Left colon (tissue), 2 donors: ENCODE measurements at regions not wholly inside any gene's neighbourhood (a gene's known extent, or its start where the extent isn't known, plus 50 kb on each side); places are given as distances from the start of the nearest gene placed in this dataset.

ENCODE experiments used
- ATAC-seq: fragments of 200-7000 bp; cut with Tn5 transposase; one replicate; pipeline ENCODE4 v1.9.1; 2020; ENCODE audit warnings: mild to moderate bottlenecking, moderate library complexity
- DNase-seq, 2 donors: peaks; one replicate each; pipeline ENCODE4 v3.0.0-alpha.2; 2020
- intact Hi-C, 2 donors: fragments of 100-400 bp; cut with DNase I in 1 of 2; cut with micrococcal nuclease in 1 of 2; formaldehyde crosslinking; loops; one replicate each; pipeline versions ENCODE4 v1.11.2 to v1.14.0; 2022; cut with DNase I, micrococcal nuclease
- donor health status: DM: no; HTN: no; CAD: no.
- donor health status: DM: yes; HTN: yes; CAD: no.

DNA sequence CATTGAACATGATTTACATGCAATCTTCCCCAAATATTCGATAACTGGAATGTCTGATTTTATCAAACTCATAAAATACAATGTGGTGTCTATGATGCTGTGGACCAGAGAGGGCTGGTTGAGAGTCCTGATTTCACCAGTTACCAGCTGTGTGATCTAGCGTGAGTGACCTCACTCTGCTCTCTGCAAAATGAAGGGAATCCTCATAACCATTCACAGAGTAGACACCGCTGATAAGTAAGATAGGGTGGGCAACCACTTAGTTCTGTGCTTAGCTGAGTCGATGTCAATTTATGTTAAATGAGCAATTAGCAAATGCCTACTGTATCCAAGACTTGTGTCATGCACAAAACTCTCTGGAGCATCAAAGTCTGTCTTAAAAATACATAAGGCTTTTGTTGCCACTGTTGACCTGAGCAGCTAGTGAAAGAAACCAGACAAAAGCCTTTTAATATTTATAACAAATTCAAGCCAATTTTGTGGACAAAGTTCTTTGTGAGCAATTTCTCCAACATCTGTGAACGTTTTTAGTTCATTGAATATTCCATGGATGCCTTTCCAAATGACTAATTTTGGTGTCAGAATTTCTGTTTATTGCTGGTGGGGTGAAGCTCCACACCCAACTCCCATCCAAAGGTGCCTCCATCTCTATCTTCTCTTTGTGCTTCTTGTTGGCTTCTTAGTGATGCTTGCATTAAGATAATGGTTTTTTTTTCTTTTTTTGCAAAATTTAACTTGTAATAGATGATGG lies 314.2 kb downstream of the ADRA2A start:
- DNase-seq = no peak
- intact Hi-C loops = no loop called here
- ATAC-seq = no peak

DNA sequence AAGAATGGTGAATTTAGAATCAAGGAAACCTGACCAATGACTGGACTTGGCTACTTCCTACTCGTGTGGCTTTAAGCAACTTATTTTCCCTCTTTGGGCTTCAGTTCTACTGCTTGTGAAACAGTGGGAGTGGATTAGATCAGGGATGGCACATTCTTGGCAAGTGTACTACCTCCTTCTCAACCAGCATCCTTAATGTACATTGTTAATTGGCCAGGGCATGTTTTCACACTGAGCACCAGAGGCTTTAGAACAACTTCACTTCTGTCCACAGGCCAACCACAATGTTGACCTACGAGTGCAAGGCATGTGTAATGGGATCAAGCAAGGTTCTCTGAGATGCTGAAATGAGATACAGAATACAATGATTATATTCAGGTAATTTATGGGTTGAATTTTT lies 315.3 kb downstream of the ADRA2A start:
- no peak for ATAC-seq
- no peak for DNase-seq
- intact Hi-C loops = no loop called here

GRCh38 chr10:111392910-111393309 lies 316.1 kb downstream of the ADRA2A start:
- DNase-seq = no peak
- no peak for ATAC-seq
- intact Hi-C loops = no loop called here

DNA sequence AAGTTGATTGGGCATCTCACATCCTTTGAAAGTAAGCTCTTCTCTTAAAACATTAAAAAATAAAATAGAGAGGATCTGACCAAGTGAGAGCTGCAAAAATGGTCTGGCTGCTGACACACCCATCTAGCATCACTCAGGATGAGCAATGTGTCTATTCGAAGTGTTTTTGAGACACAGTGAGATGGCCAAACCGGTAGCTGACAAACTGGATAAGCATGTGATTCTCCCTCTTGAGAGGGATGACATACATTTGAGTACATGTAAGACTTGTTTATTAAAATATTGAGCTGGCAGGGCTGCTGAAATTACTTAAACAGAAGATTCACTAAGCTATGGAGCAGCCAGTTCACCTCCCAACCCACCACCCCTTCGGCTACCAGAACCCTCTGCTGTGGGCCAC lies 333.9 kb downstream of the ADRA2A start:
- DNase-seq (no peak), ATAC-seq (no peak)
- intact Hi-C loops = no loop called here

GRCh38 chr10:111425459-111425858 lies 348.6 kb downstream of the ADRA2A start:
- no peak for DNase-seq
- intact Hi-C loops = no loop called here
- no peak for ATAC-seq

GRCh38 chr10:111429288-111430028 lies 352.6 kb downstream of the ADRA2A start:
- ATAC-seq = no peak
- intact Hi-C loops = no loop called here

DNA sequence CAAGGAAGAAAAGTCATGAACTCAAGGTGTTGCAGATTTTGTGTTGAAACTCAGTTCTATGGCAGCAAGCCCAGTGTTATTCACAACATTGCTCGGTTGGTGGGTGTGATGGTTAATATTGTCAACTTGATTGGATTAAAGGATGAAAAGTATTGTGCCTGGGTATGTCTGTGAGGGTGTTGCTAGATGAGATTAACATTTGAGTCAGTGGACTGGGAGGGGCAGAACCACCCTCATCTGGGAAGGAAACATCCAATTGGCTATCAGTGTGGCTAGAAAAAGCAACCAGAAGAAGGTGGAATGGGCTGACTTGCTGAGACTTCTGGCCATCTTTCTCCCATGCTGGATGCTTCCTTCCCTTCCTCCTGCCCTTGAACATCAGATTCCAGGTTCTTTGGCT lies 353.2 kb downstream of the ADRA2A start:
- intact Hi-C loops = no loop called here
- DNase-seq (no peak), ATAC-seq (no peak)

More at GRCh38 chr10:111429288-111430028, 352.6 kb downstream of the ADRA2A start:
- no peak for DNase-seq

DNA sequence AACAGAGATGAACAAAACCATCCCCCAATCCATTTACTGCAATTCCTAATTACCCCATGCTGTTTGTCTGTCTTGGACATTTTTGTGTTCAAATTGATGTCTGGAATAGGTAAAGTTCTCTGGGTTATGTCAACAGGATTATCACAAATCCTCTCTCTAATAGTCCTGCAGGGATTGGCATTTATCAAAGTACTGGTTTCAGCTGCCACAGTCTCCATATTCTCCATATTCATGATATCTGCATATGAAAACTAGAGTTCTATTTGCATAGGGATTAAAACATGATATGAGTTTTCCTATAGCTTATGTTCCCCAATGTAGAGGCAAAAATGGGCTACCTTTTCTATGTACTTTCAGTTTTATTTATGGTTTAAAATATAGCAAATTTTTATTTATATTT lies 355.8 kb downstream of the ADRA2A start:
- no peak for ATAC-seq
- no peak for DNase-seq
- intact Hi-C loops = no loop called here

DNA sequence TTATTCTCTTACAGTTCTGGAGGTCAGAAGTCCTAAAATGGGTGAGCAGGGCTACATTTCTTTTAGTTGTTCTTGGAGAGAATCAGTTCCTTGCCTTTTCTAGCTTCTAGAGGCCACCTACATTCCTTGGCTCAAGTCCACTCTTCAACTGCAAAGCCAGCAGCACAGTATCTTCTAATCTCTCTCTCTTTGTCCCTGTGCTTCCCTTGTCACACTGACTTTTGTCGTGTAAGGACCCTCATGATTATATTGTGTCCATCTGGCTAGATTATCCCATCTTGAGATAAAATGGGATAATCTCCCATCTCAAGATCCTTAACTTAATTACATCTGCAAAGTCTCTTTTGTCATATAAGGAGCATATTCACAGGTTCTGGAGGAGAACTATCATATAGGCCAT lies 359.0 kb downstream of the ADRA2A start:
- DNase-seq = no peak
- ATAC-seq = no peak
- intact Hi-C loops = no loop called here

- no peak for ATAC-seq
- no peak for DNase-seq
- intact Hi-C loops = no loop called here
These were observed 362.4 kb downstream of the ADRA2A start for GRCh38 chr10:111439034-111439842.

DNA sequence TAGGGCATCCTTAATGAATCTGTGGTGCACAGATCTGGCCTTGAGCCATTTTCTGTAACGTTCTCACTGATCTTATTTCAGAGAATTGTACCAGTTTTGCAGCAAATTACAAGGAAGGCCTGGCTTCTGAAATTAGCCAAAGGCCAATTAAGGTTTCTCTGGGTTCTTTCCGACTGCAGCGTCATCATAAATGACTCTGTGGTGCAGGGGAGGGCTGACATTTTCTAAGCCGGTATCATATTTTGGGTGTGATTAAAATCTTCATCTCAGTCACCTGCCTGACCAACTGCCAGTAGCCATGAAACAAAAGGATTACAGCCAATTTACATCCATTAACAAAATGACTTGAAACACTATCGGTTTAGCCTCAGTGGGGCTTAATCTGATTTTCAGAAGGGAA lies 363.7 kb downstream of the ADRA2A start:
- no peak for ATAC-seq
- no peak for DNase-seq
- intact Hi-C loops = no loop called here

DNA sequence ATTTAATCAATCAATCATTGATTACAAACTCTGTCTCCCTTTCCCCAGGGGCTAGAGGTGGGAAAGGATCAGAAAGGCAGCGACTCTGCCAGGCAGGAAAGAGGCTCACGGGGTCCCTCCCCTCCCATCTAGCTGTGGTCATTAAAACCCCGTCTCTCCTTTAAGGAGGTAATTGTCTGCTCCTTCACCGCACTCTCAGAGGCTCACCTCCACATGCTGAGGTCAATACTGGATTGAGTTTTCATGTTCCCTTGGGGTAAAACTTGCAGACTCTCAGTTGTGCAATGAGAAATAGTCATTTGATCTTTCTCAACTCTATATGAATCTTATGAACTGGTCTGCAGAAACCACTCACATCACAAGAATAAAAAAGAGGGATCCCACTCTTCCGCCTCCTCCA lies 368.8 kb downstream of the ADRA2A start:
- ATAC-seq (no peak), DNase-seq (no peak)
- intact Hi-C loops = no loop called here

DNA sequence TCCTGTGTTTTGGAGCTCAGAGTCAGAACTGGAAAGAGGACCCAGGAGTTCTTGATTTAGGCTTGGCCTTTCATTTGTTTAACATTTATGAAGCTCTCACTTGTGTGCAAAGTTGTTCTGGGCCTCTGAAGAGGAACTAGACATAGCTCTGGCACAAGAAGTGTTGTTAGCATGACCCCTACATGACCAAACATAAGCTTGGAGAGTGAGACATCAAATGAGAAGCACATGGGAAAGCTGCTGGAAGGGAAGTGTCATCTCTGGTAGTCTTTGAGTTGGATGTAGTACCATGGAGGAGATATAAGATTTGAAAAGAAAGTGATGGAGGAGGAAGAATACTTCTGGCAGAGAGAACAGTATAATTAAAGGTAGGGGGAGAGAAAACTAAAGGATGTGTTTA lies 370.1 kb downstream of the ADRA2A start:
- DNase-seq = no peak
- intact Hi-C loops = no loop called here
- no peak for ATAC-seq

- intact Hi-C loops = no loop called here
- ATAC-seq = no peak
- DNase-seq = no peak
These were observed 375.3 kb downstream of the ADRA2A start for GRCh38 chr10:111452153-111452552.

- intact Hi-C loops = no loop called here
- no peak for DNase-seq
- no peak for ATAC-seq
These were observed 379.1 kb downstream of the ADRA2A start for GRCh38 chr10:111455776-111456426.

DNA sequence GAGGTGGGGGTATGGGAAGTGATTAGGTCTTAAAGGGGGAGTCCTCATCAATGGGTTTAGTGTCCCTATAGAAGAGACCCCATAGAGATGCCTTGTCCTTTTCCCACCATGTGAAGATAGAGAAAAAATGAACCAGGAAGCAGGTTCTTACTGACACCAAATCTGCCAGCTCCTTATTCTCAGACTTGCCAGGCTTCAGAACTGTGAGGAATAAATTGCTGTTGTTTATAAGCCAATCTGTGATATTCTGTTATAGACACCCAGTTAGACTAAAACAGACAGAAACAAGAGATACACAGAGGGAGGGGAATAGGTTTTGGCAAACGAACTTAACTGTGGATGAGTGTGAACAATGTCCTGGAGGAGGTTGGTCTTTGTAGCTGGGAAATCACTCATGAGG lies 381.4 kb downstream of the ADRA2A start:
- intact Hi-C loops = no loop called here
- DNase-seq (no peak), ATAC-seq (no peak)

GRCh38 chr10:111459967-111460366 lies 383.1 kb downstream of the ADRA2A start:
- ATAC-seq = no peak
- no peak for DNase-seq
- intact Hi-C loops = no loop called here

DNA sequence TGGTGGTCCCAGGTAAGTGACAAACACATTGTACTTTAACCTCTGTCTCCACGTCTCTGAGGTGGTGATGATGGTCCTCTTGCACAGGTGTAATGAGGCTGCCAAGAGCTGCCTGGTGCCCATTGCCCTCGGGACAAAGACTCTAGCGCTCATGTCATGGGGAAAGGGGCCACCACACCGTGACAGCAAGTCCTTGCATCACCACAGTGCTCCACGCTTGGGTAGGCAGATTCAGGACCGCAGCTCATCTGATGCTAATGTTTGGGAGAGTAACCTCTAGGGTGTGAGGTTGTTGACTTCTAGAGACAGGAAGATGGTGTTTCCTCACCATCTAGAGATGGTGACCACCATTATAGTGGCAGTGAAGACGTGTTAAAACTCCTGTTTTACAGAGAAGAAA lies 395.6 kb downstream of the ADRA2A start:
- intact Hi-C loops = no loop called here
- ATAC-seq (no peak), DNase-seq (no peak)

- ATAC-seq = no peak
These were observed 396.5 kb downstream of the ADRA2A start for GRCh38 chr10:111473361-111473760.

More at GRCh38 chr10:111473361-111473760, 396.5 kb downstream of the ADRA2A start:
- intact Hi-C loops = no loop called here
- no peak for DNase-seq
